ENCODE measurements at regions not wholly inside any gene's neighbourhood (a gene's known extent, or its start where the extent isn't known, plus 50 kb on each side); places are given as distances from the start of the nearest gene placed in this dataset.

- Histone ChIP-seq H4K20me1 (ENCODE audit: control insufficient read depth, insufficient read depth, insufficient read length) (no peaks in the 10 kb centered on the region), H2AFZ (ENCODE audit: low read length) (no peak overlapping the region), H2BK20ac (ENCODE audit: low read depth, low read length, poor library complexity, severe bottlenecking) (no peak overlapping the region), H3K27me3 (ENCODE audit: insufficient read depth, low read length) (no peaks in the 10 kb centered on the region), H3K4ac (ENCODE audit: low read depth, low read length) (no peak overlapping the region), H2BK12ac (ENCODE audit: insufficient read length, low read depth, low read length) (no peak overlapping the region), H3K18ac (ENCODE audit: insufficient read length, low read depth, low read length) (no peak overlapping the region), H3K79me2 (ENCODE audit: insufficient read depth, low read length) (no peaks in the 10 kb centered on the region), H4K8ac (replicated peaks; ENCODE audit: insufficient read length, low read depth, low read length) (peak overlapping the region; percentile 34), H3K27ac (ENCODE audit: insufficient read length, low read depth, low read length) (no peak overlapping the region), H3K4me2 (ENCODE audit: insufficient read depth, insufficient read length, low read length) (no peak overlapping the region), H3K56ac (ENCODE audit: insufficient read length, low read depth, low read length) (no peak overlapping the region), H2AK5ac (ENCODE audit: insufficient read length, low read length) (no peak overlapping the region), H2BK15ac (ENCODE audit: low read depth, low read length) (no peak overlapping the region), H3K23ac (ENCODE audit: insufficient read length, low read depth, low read length) (no peak overlapping the region), H4K5ac (ENCODE audit: insufficient read length, low read depth, low read length) (no peak overlapping the region), H3K14ac (ENCODE audit: insufficient read depth, low read length) (no peak overlapping the region; the same call in 1 of the 2 replicates), H3K9ac (ENCODE audit: extremely low read depth, insufficient read length, low read length) (no peak overlapping the region), H4K91ac (ENCODE audit: insufficient read length, low read depth, low read length) (no peak overlapping the region), H3K79me1 (ENCODE audit: insufficient read depth, low read depth, low read length, poor library complexity, severe bottlenecking) (no peaks in the 10 kb centered on the region), H3T11ph (ENCODE audit: low read length) (no peak overlapping the region), H3K23me2 (ENCODE audit: insufficient read length, low read depth, low read length, poor library complexity, severe bottlenecking) (no peaks in the 10 kb centered on the region), H3K4me1 (ENCODE audit: insufficient read depth, low read length) (no peaks in the 10 kb centered on the region), H2BK120ac (ENCODE audit: low read depth, low read length, poor library complexity, severe bottlenecking) (no peak overlapping the region), H2BK5ac (ENCODE audit: insufficient read length, low read length) (no peak overlapping the region), H3K9me3 (ENCODE audit: control insufficient read depth, low read depth, low read length) (no peaks in the 10 kb centered on the region)
- H3K27me3 Mint-ChIP-seq (ENCODE audit: low read depth), result no peaks in the 10 kb centered on the region; the same call in 1 of the 2 replicates
- WGBS (ENCODE audit: extremely low coverage, insufficient read length, low lambda C conversion rate), result no CpG with 5 or more reads among the region's 5 CpGs
- TF ChIP-seq, protein P1, sequence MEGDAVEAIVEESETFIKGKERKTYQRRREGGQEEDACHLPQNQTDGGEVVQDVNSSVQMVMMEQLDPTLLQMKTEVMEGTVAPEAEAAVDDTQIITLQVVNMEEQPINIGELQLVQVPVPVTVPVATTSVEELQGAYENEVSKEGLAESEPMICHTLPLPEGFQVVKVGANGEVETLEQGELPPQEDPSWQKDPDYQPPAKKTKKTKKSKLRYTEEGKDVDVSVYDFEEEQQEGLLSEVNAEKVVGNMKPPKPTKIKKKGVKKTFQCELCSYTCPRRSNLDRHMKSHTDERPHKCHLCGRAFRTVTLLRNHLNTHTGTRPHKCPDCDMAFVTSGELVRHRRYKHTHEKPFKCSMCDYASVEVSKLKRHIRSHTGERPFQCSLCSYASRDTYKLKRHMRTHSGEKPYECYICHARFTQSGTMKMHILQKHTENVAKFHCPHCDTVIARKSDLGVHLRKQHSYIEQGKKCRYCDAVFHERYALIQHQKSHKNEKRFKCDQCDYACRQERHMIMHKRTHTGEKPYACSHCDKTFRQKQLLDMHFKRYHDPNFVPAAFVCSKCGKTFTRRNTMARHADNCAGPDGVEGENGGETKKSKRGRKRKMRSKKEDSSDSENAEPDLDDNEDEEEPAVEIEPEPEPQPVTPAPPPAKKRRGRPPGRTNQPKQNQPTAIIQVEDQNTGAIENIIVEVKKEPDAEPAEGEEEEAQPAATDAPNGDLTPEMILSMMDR (conservative IDR thresholded peaks at IDR 0.05), result no peak
- no peak overlapping the region for H3K27ac Mint-ChIP-seq
- no peak for DNase-seq
- peaks cover 0 to 4% of the 10 kb centered on the region in 2 experiments; a peak in 3 of 5 replicates for H3K9me3 Mint-ChIP-seq
- no peaks in the 10 kb centered on the region for H3K36me3 Mint-ChIP-seq (ENCODE audit: insufficient read depth in 1 of 3, low read depth in 3 of 3)
- no peaks in the 10 kb centered on the region for H3K4me1 Mint-ChIP-seq
- H3K4me3 Mint-ChIP-seq, result no peak overlapping the region
These were observed 92.9 kb downstream of the PAX1 start for GRCh38 chr20:21798384-21798783.

Measured in H9 (cell line).